ENCODE measurements at regions not wholly inside any gene's neighbourhood (a gene's known extent, or its start where the extent isn't known, plus 50 kb on each side); places are given as distances from the start of the nearest gene placed in this dataset.

DNA sequence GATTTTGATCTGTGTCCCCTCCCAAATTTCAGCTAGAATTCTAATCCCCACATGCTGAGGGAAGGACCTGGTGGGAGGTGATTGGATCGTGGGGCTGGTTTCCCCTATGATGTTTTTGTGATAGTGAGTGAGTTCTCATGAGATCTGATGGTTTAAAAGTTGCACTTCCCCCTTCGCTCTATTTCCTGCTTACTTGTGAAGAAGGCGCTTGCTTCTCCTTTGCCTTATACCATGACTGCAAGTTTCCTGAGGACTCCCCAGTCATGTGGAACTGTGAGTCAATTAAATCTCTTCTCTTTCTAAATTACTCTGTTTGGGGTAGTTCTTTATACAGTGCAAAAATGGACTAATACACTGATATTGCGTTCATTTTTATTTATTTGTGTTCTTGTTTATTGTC is 636.8 kb upstream of the LINC00305 start:
- TF ChIP-seq, protein P1, sequence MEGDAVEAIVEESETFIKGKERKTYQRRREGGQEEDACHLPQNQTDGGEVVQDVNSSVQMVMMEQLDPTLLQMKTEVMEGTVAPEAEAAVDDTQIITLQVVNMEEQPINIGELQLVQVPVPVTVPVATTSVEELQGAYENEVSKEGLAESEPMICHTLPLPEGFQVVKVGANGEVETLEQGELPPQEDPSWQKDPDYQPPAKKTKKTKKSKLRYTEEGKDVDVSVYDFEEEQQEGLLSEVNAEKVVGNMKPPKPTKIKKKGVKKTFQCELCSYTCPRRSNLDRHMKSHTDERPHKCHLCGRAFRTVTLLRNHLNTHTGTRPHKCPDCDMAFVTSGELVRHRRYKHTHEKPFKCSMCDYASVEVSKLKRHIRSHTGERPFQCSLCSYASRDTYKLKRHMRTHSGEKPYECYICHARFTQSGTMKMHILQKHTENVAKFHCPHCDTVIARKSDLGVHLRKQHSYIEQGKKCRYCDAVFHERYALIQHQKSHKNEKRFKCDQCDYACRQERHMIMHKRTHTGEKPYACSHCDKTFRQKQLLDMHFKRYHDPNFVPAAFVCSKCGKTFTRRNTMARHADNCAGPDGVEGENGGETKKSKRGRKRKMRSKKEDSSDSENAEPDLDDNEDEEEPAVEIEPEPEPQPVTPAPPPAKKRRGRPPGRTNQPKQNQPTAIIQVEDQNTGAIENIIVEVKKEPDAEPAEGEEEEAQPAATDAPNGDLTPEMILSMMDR (IDR thresholded peaks at IDR 0.05) = no peak
- no peak for TF ChIP-seq POLR2AphosphoS5 (IDR thresholded peaks at IDR 0.05)
- no peak for TF ChIP-seq POLR2A (IDR thresholded peaks at IDR 0.05)
